SK-N-SH (cell line): ENCODE measurements at regions not wholly inside any gene's neighbourhood (a gene's known extent, or its start where the extent isn't known, plus 50 kb on each side); places are given as distances from the start of the nearest gene placed in this dataset.
A peak's percentile ranks its signal among the peaks of the same experiment; 100 is the strongest.

Experiments used
- CTCF ChIA-PET: fragments of 300-600, 350-600 bp; formaldehyde crosslinking; extraction: SDS; loops from one replicate; lab custom pipeline; 2021; lab: Yijun Ruan, JAX
- POLR2A ChIA-PET: fragments of 350-600 bp; sonication (Branson Sonifier 250); formaldehyde crosslinking; extraction: SDS; loops from one replicate; lab custom pipeline; 2020; ENCODE audit warnings: antibody characterized with exemption, inconsistent platforms; lab: Yijun Ruan, JAX
- DNase-seq: peaks from one replicate; pipeline ENCODE4 v3.0.0; 2012
- H2AFZ ChIP-seq: fragments of 200-600 bp; sonication (generic); 2 replicates; pipeline ENCODE4 v1.8.1; 2016; ENCODE audit warnings: antibody characterized with exemption, mild to moderate bottlenecking, low read depth
- H3F3A ChIP-seq: fragments of 200-600 bp; sonication (generic); replicated peaks from 2 replicates; pipeline ENCODE3; 2016; ENCODE audit warnings: antibody characterized with exemption, mild to moderate bottlenecking; ENCODE audit not compliant: insufficient read depth
- H3K27ac ChIP-seq, 2 experiments: fragments of 200-500 bp in 1 of 2; fragments of 200-600 bp in 1 of 2; sonication (Bioruptor generic) in 1 of 2; sonication (generic), shearing (Covaris generic) in 1 of 2; 2 replicates each; pipeline versions ENCODE4 v1.5.1 to v1.6.1; 2014 to 2016; ENCODE audit warnings: low read depth in 2 of 2, inconsistent platforms in 1 of 2, low read length in 1 of 2, mild to moderate bottlenecking in 1 of 2, mixed read lengths in 1 of 2
- H3K27me3 ChIP-seq: fragments of 200-600 bp; sonication (generic), shearing (Covaris generic); 2 replicates; pipeline ENCODE4 v1.6.1; 2016; ENCODE audit warnings: mixed run types; ENCODE audit not compliant: insufficient read depth
- H3K36me3 ChIP-seq, 2 experiments: fragments of 200-500 bp in 1 of 2; fragments of 200-600 bp in 1 of 2; sonication (Bioruptor generic) in 1 of 2; sonication (generic) in 1 of 2; replicated peaks in 1 of 2; 2 replicates each; pipeline versions ENCODE3 to v1.5.1; 2014 to 2016; ENCODE audit warnings: low read length in 1 of 2, mild to moderate bottlenecking in 1 of 2; ENCODE audit not compliant: insufficient read depth in 2 of 2, control insufficient read depth in 1 of 2
- H3K4me1 ChIP-seq, 2 experiments: fragments of 200-500 bp in 1 of 2; fragments of 200-600 bp in 1 of 2; sonication (Bioruptor generic) in 1 of 2; sonication (generic), shearing (Covaris generic) in 1 of 2; 2 replicates each; pipeline versions ENCODE4 v1.5.1 to v1.6.1; 2014 to 2016; ENCODE audit warnings: low read depth in 1 of 2, low read length in 1 of 2, mixed run types in 1 of 2; ENCODE audit not compliant: insufficient read depth in 2 of 2, control insufficient read depth in 1 of 2
- H3K4me2 ChIP-seq: fragments of 200-600 bp; sonication (generic), shearing (Covaris generic); 2 replicates; pipeline ENCODE4 v1.6.1; 2017; ENCODE audit warnings: mixed run types
- H3K4me3 ChIP-seq, 2 experiments: fragments of 200-500 bp in 1 of 2; fragments of 200-600 bp in 1 of 2; sonication (Bioruptor generic) in 1 of 2; sonication (generic), shearing (Covaris generic) in 1 of 2; 2 replicates each; pipeline versions ENCODE4 v1.5.1 to v1.8.1; 2014 to 2016; ENCODE audit warnings: low read depth in 2 of 2, inconsistent platforms in 1 of 2, low read length in 1 of 2, mild to moderate bottlenecking in 1 of 2, mixed read lengths in 1 of 2, moderate library complexity in 1 of 2
- H3K79me2 ChIP-seq: fragments of 200-600 bp; sonication (generic); 2 replicates; pipeline ENCODE4 v1.8.1; 2017; ENCODE audit warnings: mild to moderate bottlenecking; ENCODE audit not compliant: insufficient read depth
- H3K9ac ChIP-seq: fragments of 200-600 bp; sonication (generic); 2 replicates; pipeline ENCODE4 v1.6.1; 2017; ENCODE audit warnings: mixed run types
- H3K9me2 ChIP-seq: fragments of 200-600 bp; sonication (generic); 2 replicates; pipeline ENCODE4 v1.6.1; 2017; ENCODE audit warnings: mixed run types
- H3K9me3 ChIP-seq: fragments of 200-600 bp; sonication (generic); 2 replicates; pipeline ENCODE4 v1.6.1; 2017; ENCODE audit warnings: mixed run types, mild to moderate bottlenecking, moderate library complexity
- H4K20me1 ChIP-seq: fragments of 200-600 bp; sonication (generic); 2 replicates; pipeline ENCODE4 v1.6.1; 2017; ENCODE audit warnings: mild to moderate bottlenecking, mixed run types; ENCODE audit not compliant: insufficient read depth
- CHD2 ChIP-seq: fragments of 150-350 bp; IDR thresholded peaks from 2 replicates; pipeline ENCODE4 v1.6.1; 2018; ENCODE audit warnings: low read length; ENCODE audit not compliant: partially characterized antibody
- ELF1 ChIP-seq: IDR thresholded peaks from 2 replicates; pipeline ENCODE4 v1.4.0; 2012
- EP300 ChIP-seq, 2 experiments: IDR thresholded peaks; 2 replicates each; pipeline versions ENCODE4 v1.4.0 to v1.6.1; 2012; ENCODE audit warnings: borderline replicate concordance in 1 of 2, low read depth in 1 of 2, low read length in 1 of 2
- FOXM1 ChIP-seq: IDR thresholded peaks from 2 replicates; pipeline ENCODE4 v1.4.0; 2012; ENCODE audit warnings: low read depth, mild to moderate bottlenecking
- GATA2 ChIP-seq: sonication (generic); formaldehyde crosslinking; IDR thresholded peaks from 2 replicates; pipeline ENCODE4 v1.5.0; 2020; ENCODE audit warnings: mild to moderate bottlenecking, missing genetic modification reagents
- JUND ChIP-seq: IDR thresholded peaks from 2 replicates; pipeline ENCODE4 v1.4.0; 2012
- MEF2A ChIP-seq: IDR thresholded peaks from 2 replicates; pipeline ENCODE4 v1.4.0; 2012; ENCODE audit warnings: low read depth, borderline replicate concordance
- MXI1 ChIP-seq: IDR thresholded peaks from 2 replicates; pipeline ENCODE4 v1.6.1; 2012; ENCODE audit warnings: mild to moderate bottlenecking, low read depth, low read length, improper control_type of control experiment
- NFIC ChIP-seq: IDR thresholded peaks from 2 replicates; pipeline ENCODE4 v1.4.0; 2012; ENCODE audit warnings: borderline replicate concordance
- PBX3 ChIP-seq: IDR thresholded peaks from 2 replicates; pipeline ENCODE4; 2012
- RAD21 ChIP-seq: IDR thresholded peaks from 2 replicates; pipeline ENCODE4 v1.6.1; 2012; ENCODE audit warnings: mild to moderate bottlenecking, low read length
- RCOR1 ChIP-seq: fragments of 150-350 bp; IDR thresholded peaks from 2 replicates; pipeline ENCODE4 v1.6.1; 2017; ENCODE audit warnings: antibody characterized with exemption, low read length
- RFX5 ChIP-seq: IDR thresholded peaks from 2 replicates; pipeline ENCODE4 v1.6.1; 2012; ENCODE audit warnings: mild to moderate bottlenecking, improper control_type of control experiment, low read length
- TCF12 ChIP-seq: IDR thresholded peaks from 2 replicates; pipeline ENCODE4 v1.4.0; 2012
- TEAD4 ChIP-seq: IDR thresholded peaks from 2 replicates; pipeline ENCODE4 v1.4.0; 2012; ENCODE audit warnings: mild to moderate bottlenecking, borderline replicate concordance; ENCODE audit not compliant: insufficient read depth
- USF1 ChIP-seq: IDR thresholded peaks from 2 replicates; pipeline ENCODE4 v1.4.0; 2012; ENCODE audit warnings: low read depth, borderline replicate concordance
- USF2 ChIP-seq: fragments of 150-350 bp; IDR thresholded peaks from 2 replicates; pipeline ENCODE4 v1.6.1; 2017; ENCODE audit warnings: antibody characterized with exemption, low read length, low read depth, borderline replicate concordance
- YY1 ChIP-seq: IDR thresholded peaks from 2 replicates; pipeline ENCODE4 v1.4.0; 2012; ENCODE audit warnings: low read depth, mild to moderate bottlenecking
- ZBTB33 ChIP-seq: IDR thresholded peaks from 2 replicates; pipeline ENCODE4 v1.4.0; 2012; ENCODE audit warnings: low read depth, borderline replicate concordance
- WGBS: methylation state at CpG from one replicate; pipeline ENCODE4 v1.1.6; 2017; ENCODE audit warnings: low lambda C conversion rate; 5-methylcytosine and 5-hydroxymethylcytosine counted together

- ChIA-PET CTCF (interaction anchor here (0.7 to 1.7 kb wide), 12 partner anchors 9 to 501 kb away, joined by 3 to 10 read pairs (median 4); no protein-coding TSS in a partner anchor), POLR2A (interaction anchor here (0.6 to 2.4 kb wide), 10 partner anchors 8 to 826 kb away, joined by 3 to 17 read pairs (median 4); no protein-coding TSS in a partner anchor)
- Histone ChIP-seq H3K79me2 (no peaks in the 10 kb centered on the region; the same call in 1 of the 2 replicates), H3F3A (no peaks in the 10 kb centered on the region), H3K4me1 (peaks cover 5 to 76% of the 10 kb centered on the region in 2 experiments; a peak in 2 of 4 replicates), H3K9me3 (no peaks in the 10 kb centered on the region), H4K20me1 (no peaks in the 10 kb centered on the region), H2AFZ (no peak overlapping the region), H3K9ac (no peak overlapping the region), H3K4me2 (no peak overlapping the region), H3K4me3 (no peak overlapping the region), H3K36me3 (no peaks in the 10 kb centered on the region), H3K9me2 (no peaks in the 10 kb centered on the region), H3K27ac (peak overlapping the region; percentile 10 to 100; a peak in 3 of 4 replicates), H3K27me3 (no peaks in the 10 kb centered on the region)
- peak in 1 of 2 experiments; percentile 82; a peak in 1 of 4 replicates for TF ChIP-seq EP300 (IDR thresholded peaks at IDR 0.05; ENCODE audit: borderline replicate concordance in 1 of 2, low read depth in 1 of 2, low read length in 1 of 2)
- TF ChIP-seq USF1, result no peak
- TF ChIP-seq ZBTB33, result no peak
- TF ChIP-seq RCOR1, result peak; percentile 47; the same call in 1 of the 2 replicates
- TF ChIP-seq RFX5, result peak; percentile 72; the same call in 1 of the 2 replicates
- TF ChIP-seq RAD21, result peak; percentile 23; the same call in 1 of the 2 replicates
- no peak for TF ChIP-seq JUND
- TF ChIP-seq MXI1, result no peak; the same call in 1 of the 2 replicates
- TF ChIP-seq TCF12, result 0 out of 2 replicates have a peak, but pooled peaks have one; percentile 10
- peak; percentile 14 for TF ChIP-seq CHD2
- TF ChIP-seq GATA2, result peak; percentile 85
- 53% methylated on average over 13 of the region's 13 CpGs for WGBS
- peak; percentile 81 for DNase-seq
These were observed 76.1 kb downstream of the SLC25A47 start for GRCh38 chr14:100399052-100399849.

GRCh38 chr14:100400115-100400514, 77.0 kb downstream of the SLC25A47 start:
- POLR2A ChIA-PET, result interaction anchor here (0.6 to 2.4 kb wide), 8 partner anchors 9 to 277 kb away, joined by 3 to 17 read pairs (median 5); no protein-coding TSS in a partner anchor
- H3K4me1 ChIP-seq, result peaks cover 5 to 75% of the 10 kb centered on the region in 2 experiments; a peak in 2 of 4 replicates
- H3K79me2 ChIP-seq, result no peaks in the 10 kb centered on the region; the same call in 1 of the 2 replicates
- H3K9me2 ChIP-seq, result no peaks in the 10 kb centered on the region
- no peak overlapping the region for H2AFZ ChIP-seq
- no peak overlapping the region for H3K9ac ChIP-seq
- DNase-seq, result peak; percentile 53
- no peaks in the 10 kb centered on the region for H3K36me3 ChIP-seq
- no peaks in the 10 kb centered on the region for H3K9me3 ChIP-seq
- no peaks in the 10 kb centered on the region for H3K27me3 ChIP-seq
- H3K4me3 ChIP-seq, result no peak overlapping the region
- no peaks in the 10 kb centered on the region for H3F3A ChIP-seq
- no peaks in the 10 kb centered on the region for H4K20me1 ChIP-seq
- CTCF ChIA-PET, result interaction anchor here (0.8 to 1.7 kb wide), 9 partner anchors 10 to 267 kb away, joined by 3 to 6 read pairs (median 4); no protein-coding TSS in a partner anchor
- peak overlapping the region; percentile 10 to 100; a peak in 3 of 4 replicates for H3K27ac ChIP-seq
- 59% methylated on average over 4 of the region's 5 CpGs for WGBS
- H3K4me2 ChIP-seq, result no peak overlapping the region
- TF ChIP-seq ELF1 (no peak), USF1 (no peak), YY1 (no peak), USF2 (no peak), TEAD4 (no peak), FOXM1 (no peak), EP300 (IDR thresholded peaks at IDR 0.05; ENCODE audit: borderline replicate concordance in 1 of 2, low read depth in 1 of 2, low read length in 1 of 2) (0 out of 4 replicates have a peak, but pooled peaks of 1 of the 2 experiments have one; percentile 4), PBX3 (no peak), JUND (no peak), MEF2A (no peak), MXI1 (peak; percentile 52; the same call in 1 of the 2 replicates), NFIC (no peak)
